Esophagus muscularis mucosa (tissue), 4 donors: ENCODE measurements at regions not wholly inside any gene's neighbourhood (a gene's known extent, or its start where the extent isn't known, plus 50 kb on each side); places are given as distances from the start of the nearest gene placed in this dataset.

Experiments used
- DNase-seq: peaks from one replicate; pipeline ENCODE4 v3.0.0-alpha.2; 2017; ENCODE audit errors: extremely low spot score
- H3K27ac ChIP-seq, 4 donors: fragments of 200-600 bp; sonication (generic); replicated peaks in 1 of 4; 1 replicate in 3 of 4; 2 replicates in 1 of 4; pipeline ENCODE4 v1.5.1; 2016 to 2019; ENCODE audit warnings: mild to moderate bottlenecking in 1 of 4
- H3K27me3 ChIP-seq, 4 donors: fragments of 200-600 bp; sonication (generic); one replicate each; pipeline versions ENCODE4 v1.5.1 to v1.6.0; 2016 to 2019
- H3K36me3 ChIP-seq, 4 donors: fragments of 200-600 bp; sonication (generic); one replicate each; pipeline ENCODE4 v1.5.1; 2016 to 2019
- H3K4me1 ChIP-seq, 4 donors: fragments of 200-600 bp; sonication (generic); one replicate each; pipeline ENCODE4 v1.5.1; 2016 to 2019
- H3K4me3 ChIP-seq, 4 donors: fragments of 200-600 bp; sonication (generic); 1 replicate in 2 of 4; 2 replicates in 2 of 4; pipeline ENCODE4 v1.5.1; 2016 to 2019; ENCODE audit warnings: mild to moderate bottlenecking in 4 of 4, moderate library complexity in 1 of 4
- H3K9me3 ChIP-seq, 4 donors: fragments of 200-600 bp; sonication (generic); 1 replicate in 3 of 4; 2 replicates in 1 of 4; pipeline ENCODE4 v1.5.1; 2016 to 2019
- CTCF ChIP-seq, 3 experiments: fragments of 200-600 bp in 2 of 3; fragments of 450-650 bp in 1 of 3; sonication (generic) in 2 of 3; IDR thresholded peaks; one replicate each; pipeline ENCODE4 v1.5.1; 2017 to 2019; ENCODE audit warnings: antibody characterized with exemption in 3 of 3, mild to moderate bottlenecking in 2 of 3, moderate library complexity in 1 of 3
- EP300 ChIP-seq: sonication (generic); formaldehyde crosslinking; IDR thresholded peaks from one replicate; pipeline ENCODE4 v1.6.1; 2017; ENCODE audit warnings: antibody characterized with exemption
- POLR2A ChIP-seq: fragments of 450-650 bp; IDR thresholded peaks from one replicate; pipeline ENCODE4 v1.6.1; 2017; ENCODE audit warnings: antibody characterized with exemption, moderate library complexity, mild to moderate bottlenecking, low read depth
- POLR2AphosphoS5 ChIP-seq, 2 donors: sonication (generic); formaldehyde crosslinking; IDR thresholded peaks; one replicate each; pipeline ENCODE4 v1.6.1; 2017; ENCODE audit warnings: antibody characterized with exemption in 2 of 2
- WGBS: methylation state at CpG from one replicate; pipeline ENCODE4 v1.1.5; 2018; 5-methylcytosine and 5-hydroxymethylcytosine counted together
- intact Hi-C: fragments of 100-400 bp; cut with DNase I; formaldehyde crosslinking; loops from one replicate; pipeline ENCODE4 v1.15.1; 2023

- H3K4me1 ChIP-seq: no peaks in the 10 kb centered on the region
- no peak for DNase-seq
- H3K36me3 ChIP-seq: no peaks in the 10 kb centered on the region
- intact Hi-C loops: no loop called here
- H3K4me3 ChIP-seq: no peak overlapping the region
- no peaks in the 10 kb centered on the region for H3K27me3 ChIP-seq
- no peaks in the 10 kb centered on the region for H3K9me3 ChIP-seq
- TF ChIP-seq CTCF (IDR thresholded peaks at IDR 0.05) (no peak), POLR2AphosphoS5 (IDR thresholded peaks at IDR 0.05) (no peak), EP300 (no peak), POLR2A (no peak)
- H3K27ac ChIP-seq: no peak overlapping the region
- 49% methylated on average over 1 of the region's 1 CpG for WGBS
Measured at GRCh38 chr4:64216741-64217140, 192.5 kb downstream of the TECRL start.

- H3K9me3 ChIP-seq: no peaks in the 10 kb centered on the region
- H3K36me3 ChIP-seq: no peaks in the 10 kb centered on the region
- intact Hi-C loops: no loop called here
- no peaks in the 10 kb centered on the region for H3K27me3 ChIP-seq
- H3K4me3 ChIP-seq: no peak overlapping the region
- H3K4me1 ChIP-seq: no peaks in the 10 kb centered on the region
- no peak for TF ChIP-seq POLR2AphosphoS5 (IDR thresholded peaks at IDR 0.05)
- no peak for TF ChIP-seq CTCF (IDR thresholded peaks at IDR 0.05)
- no peak for TF ChIP-seq EP300
- no peak for TF ChIP-seq POLR2A
- no peak overlapping the region for H3K27ac ChIP-seq
- DNase-seq: no peak
- WGBS: 78% methylated on average over 3 of the region's 3 CpGs
Measured at GRCh38 chr4:64205376-64205775, 203.9 kb downstream of the TECRL start.

GRCh38 chr4:64200001-64200555 is 209.2 kb downstream of the TECRL start:
- no peaks in the 10 kb centered on the region for H3K9me3 ChIP-seq
- H3K27me3 ChIP-seq: no peaks in the 10 kb centered on the region
- no peak overlapping the region for H3K27ac ChIP-seq
- no peak overlapping the region for H3K4me3 ChIP-seq
- DNase-seq: no peak
- H3K36me3 ChIP-seq: no peaks in the 10 kb centered on the region
- H3K4me1 ChIP-seq: no peaks in the 10 kb centered on the region
- 46% methylated on average over 2 of the region's 2 CpGs for WGBS
- intact Hi-C loops: no loop called here
- TF ChIP-seq CTCF (IDR thresholded peaks at IDR 0.05) (no peak), POLR2AphosphoS5 (IDR thresholded peaks at IDR 0.05) (no peak), POLR2A (no peak), EP300 (no peak)

GRCh38 chr4:64195582-64195981 is 213.7 kb downstream of the TECRL start:
- no peak overlapping the region for H3K27ac ChIP-seq
- TF ChIP-seq CTCF (IDR thresholded peaks at IDR 0.05): no peak
- no peak overlapping the region for H3K4me3 ChIP-seq
- H3K4me1 ChIP-seq: no peaks in the 10 kb centered on the region
- no peak for DNase-seq
- no peaks in the 10 kb centered on the region for H3K9me3 ChIP-seq
- 74% methylated on average over 1 of the region's 1 CpG for WGBS
- H3K27me3 ChIP-seq: no peaks in the 10 kb centered on the region
- intact Hi-C loops: no loop called here
- no peaks in the 10 kb centered on the region for H3K36me3 ChIP-seq

- DNase-seq: no peak
- Histone ChIP-seq H3K9me3 (no peaks in the 10 kb centered on the region), H3K27ac (no peak overlapping the region), H3K36me3 (no peaks in the 10 kb centered on the region), H3K27me3 (no peaks in the 10 kb centered on the region), H3K4me1 (no peaks in the 10 kb centered on the region), H3K4me3 (no peak overlapping the region)
- no peak for TF ChIP-seq POLR2A
- TF ChIP-seq EP300: no peak
- no peak for TF ChIP-seq POLR2AphosphoS5 (IDR thresholded peaks at IDR 0.05)
- TF ChIP-seq CTCF (IDR thresholded peaks at IDR 0.05): no peak
- WGBS: 73% methylated on average over 3 of the region's 3 CpGs
- intact Hi-C loops: no loop called here
Measured at GRCh38 chr4:64192731-64193412, 216.4 kb downstream of the TECRL start.
